ENCODE measurements at regions not wholly inside any gene's neighbourhood (a gene's known extent, or its start where the extent isn't known, plus 50 kb on each side); places are given as distances from the start of the nearest gene placed in this dataset.

- H3K9me3 ChIP-seq: no peaks in the 10 kb centered on the region
- intact Hi-C loops (cut with DNase I; ENCODE audit: low total_unique reads): no loop called here
- DNase-seq: no peak
- H3K4me1 ChIP-seq: no peaks in the 10 kb centered on the region
- H3K27me3 ChIP-seq: no peaks in the 10 kb centered on the region
- no peaks in the 10 kb centered on the region for H3K36me3 ChIP-seq (ENCODE audit: low read depth, missing control alignments)
- H3K27ac ChIP-seq: no peak overlapping the region
- H3K4me3 ChIP-seq: no peak overlapping the region
- TF ChIP-seq CTCF (IDR thresholded peaks at IDR 0.05): no peak
- no peak for TF ChIP-seq POLR2A (IDR thresholded peaks at IDR 0.05)
Measured at GRCh38 chr3:34294240-34294639, 495.8 kb downstream of the PDCD6IP start.

- intact Hi-C loops (cut with DNase I; ENCODE audit: low total_unique reads): no loop called here
- H3K36me3 ChIP-seq (ENCODE audit: low read depth, missing control alignments): no peaks in the 10 kb centered on the region
- peaks cover 14% of the 10 kb centered on the region for H3K4me1 ChIP-seq
- no peak for DNase-seq
- no peak overlapping the region for H3K4me3 ChIP-seq
- 82 to 97% methylated on average over 4 of the region's 4 CpGs for WGBS, 2 donors
- no peaks in the 10 kb centered on the region for H3K27me3 ChIP-seq
- no peak overlapping the region for H3K27ac ChIP-seq
- TF ChIP-seq CTCF (IDR thresholded peaks at IDR 0.05) (no peak), POLR2A (IDR thresholded peaks at IDR 0.05) (no peak)
- H3K9me3 ChIP-seq: no peaks in the 10 kb centered on the region
Measured at GRCh38 chr3:34296796-34297195, 498.4 kb downstream of the PDCD6IP start.

- H3K27ac ChIP-seq: no peak overlapping the region
- no peak for DNase-seq
- H3K9me3 ChIP-seq: no peaks in the 10 kb centered on the region
- H3K4me1 ChIP-seq: peaks cover 14% of the 10 kb centered on the region
- no peak for TF ChIP-seq POLR2A (IDR thresholded peaks at IDR 0.05)
- TF ChIP-seq CTCF (IDR thresholded peaks at IDR 0.05): no peak
- H3K27me3 ChIP-seq: no peaks in the 10 kb centered on the region
- H3K4me3 ChIP-seq: no peak overlapping the region
- no peaks in the 10 kb centered on the region for H3K36me3 ChIP-seq (ENCODE audit: low read depth, missing control alignments)
- WGBS, 2 donors: 81 to 88% methylated on average over 2 of the region's 2 CpGs
- intact Hi-C loops (cut with DNase I; ENCODE audit: low total_unique reads): no loop called here
Measured at GRCh38 chr3:34298653-34299052, 500.2 kb downstream of the PDCD6IP start.

- Histone ChIP-seq H3K9me3 (no peaks in the 10 kb centered on the region), H3K36me3 (ENCODE audit: low read depth, missing control alignments) (no peaks in the 10 kb centered on the region), H3K4me3 (no peak overlapping the region), H3K4me1 (peaks cover 14% of the 10 kb centered on the region), H3K27ac (no peak overlapping the region), H3K27me3 (no peaks in the 10 kb centered on the region)
- no peak for TF ChIP-seq CTCF (IDR thresholded peaks at IDR 0.05)
- TF ChIP-seq POLR2A (IDR thresholded peaks at IDR 0.05): no peak
- 50 to 58% methylated on average over 3 of the region's 3 CpGs for WGBS, 2 donors
- no peak for DNase-seq
- intact Hi-C loops (cut with DNase I; ENCODE audit: low total_unique reads): no loop called here
Measured at GRCh38 chr3:34300621-34301020, 502.2 kb downstream of the PDCD6IP start.

GRCh38 chr3:34301313-34301712 lies 502.9 kb downstream of the PDCD6IP start:
- no peak for DNase-seq
- intact Hi-C loops (cut with DNase I; ENCODE audit: low total_unique reads): no loop called here
- no peak for TF ChIP-seq CTCF (IDR thresholded peaks at IDR 0.05)
- TF ChIP-seq POLR2A (IDR thresholded peaks at IDR 0.05): no peak
- no peak overlapping the region for H3K27ac ChIP-seq
- H3K27me3 ChIP-seq: no peaks in the 10 kb centered on the region
- no peaks in the 10 kb centered on the region for H3K36me3 ChIP-seq (ENCODE audit: low read depth, missing control alignments)
- H3K9me3 ChIP-seq: no peaks in the 10 kb centered on the region
- WGBS, 2 donors: 75 to 86% methylated on average over 2 of the region's 2 CpGs
- H3K4me1 ChIP-seq: peaks cover 14% of the 10 kb centered on the region
- H3K4me3 ChIP-seq: no peak overlapping the region
